IPS-20b (cell line): ENCODE measurements at regions not wholly inside any gene's neighbourhood (a gene's known extent, or its start where the extent isn't known, plus 50 kb on each side); places are given as distances from the start of the nearest gene placed in this dataset.
"Not testable (repeated sequence)": the region's sequence is repeated elsewhere in the genome, so short reads cannot be mapped to it uniquely, and the experiment has no call there.

Source experiments
- H3K27ac ChIP-seq: one replicate; pipeline ENCODE4 v1.5.1; 2013; ENCODE audit warnings: low read length
- H3K27me3 ChIP-seq: 2 replicates; pipeline ENCODE4 v1.6.1; 2013; ENCODE audit warnings: mild to moderate bottlenecking, low read length, inconsistent platforms; ENCODE audit not compliant: insufficient read depth
- H3K36me3 ChIP-seq: 2 replicates; pipeline ENCODE4 v1.6.1; 2013; ENCODE audit warnings: low read depth, mild to moderate bottlenecking, inconsistent platforms, low read length, moderate library complexity; ENCODE audit not compliant: insufficient read depth
- H3K4me1 ChIP-seq: 2 replicates; pipeline ENCODE4 v1.6.1; 2013; ENCODE audit warnings: mild to moderate bottlenecking, control low read depth, inconsistent platforms, low read length, moderate library complexity; ENCODE audit not compliant: insufficient read depth
- H3K4me3 ChIP-seq: 2 replicates; pipeline ENCODE4 v1.5.1; 2013; ENCODE audit warnings: mild to moderate bottlenecking, low read length, inconsistent platforms
- H3K9ac ChIP-seq: 2 replicates; pipeline ENCODE4 v1.6.1; 2013; ENCODE audit warnings: low read depth, mild to moderate bottlenecking, inconsistent platforms, low read length, moderate library complexity
- H3K9me3 ChIP-seq: 2 replicates; pipeline ENCODE4 v1.6.1; 2013; ENCODE audit warnings: mild to moderate bottlenecking, low read depth, low read length, inconsistent platforms; ENCODE audit not compliant: insufficient read depth

GRCh38 chr4:91653067-91653466 lies 650.7 kb upstream of the GRID2 start:
- no peak overlapping the region for H3K27ac ChIP-seq
- H3K4me1 ChIP-seq = no peaks in the 10 kb centered on the region
- H3K9me3 ChIP-seq = no peaks in the 10 kb centered on the region

GRCh38 chr4:91681091-91681490 lies 622.7 kb upstream of the GRID2 start:
- Histone ChIP-seq H3K27me3 (no peaks in the 10 kb centered on the region), H3K9me3 (no peaks in the 10 kb centered on the region), H3K36me3 (no peaks in the 10 kb centered on the region), H3K27ac (no peak overlapping the region), H3K9ac (no peak overlapping the region), H3K4me1 (no peaks in the 10 kb centered on the region), H3K4me3 (no peak overlapping the region)

More at GRCh38 chr4:91653067-91653466, 650.7 kb upstream of the GRID2 start:
- Histone ChIP-seq H3K9ac (no peak overlapping the region), H3K4me3 (no peak overlapping the region), H3K27me3 (no peaks in the 10 kb centered on the region), H3K36me3 (no peaks in the 10 kb centered on the region)

GRCh38 chr4:91681544-91681943 lies 622.2 kb upstream of the GRID2 start:
- H3K9ac ChIP-seq = no peak overlapping the region

GRCh38 chr4:91684955-91685354 lies 618.8 kb upstream of the GRID2 start:
- Histone ChIP-seq H3K36me3 (no peaks in the 10 kb centered on the region), H3K27me3 (no peaks in the 10 kb centered on the region), H3K27ac (no peak overlapping the region), H3K4me3 (no peak overlapping the region), H3K9ac (no peak overlapping the region), H3K4me1 (no peaks in the 10 kb centered on the region), H3K9me3 (no peaks in the 10 kb centered on the region; the same call in 1 of the 2 replicates)

More at GRCh38 chr4:91681544-91681943, 622.2 kb upstream of the GRID2 start:
- Histone ChIP-seq H3K4me1 (no peaks in the 10 kb centered on the region), H3K4me3 (no peak overlapping the region), H3K9me3 (no peaks in the 10 kb centered on the region), H3K36me3 (no peaks in the 10 kb centered on the region), H3K27ac (no peak overlapping the region), H3K27me3 (no peaks in the 10 kb centered on the region)

GRCh38 chr4:91688413-91688812 lies 615.4 kb upstream of the GRID2 start:
- no peak overlapping the region for H3K4me3 ChIP-seq
- no peak overlapping the region for H3K27ac ChIP-seq
- no peak overlapping the region for H3K9ac ChIP-seq
- H3K36me3 ChIP-seq = no peaks in the 10 kb centered on the region
- peaks cover 2% of the 10 kb centered on the region; the same call in 1 of the 2 replicates for H3K4me1 ChIP-seq
- H3K9me3 ChIP-seq = no peaks in the 10 kb centered on the region; the same call in 1 of the 2 replicates
- H3K27me3 ChIP-seq = no peaks in the 10 kb centered on the region

- peaks cover 15% of the 10 kb centered on the region for H3K9me3 ChIP-seq
- H3K27me3 ChIP-seq, H3K9ac ChIP-seq, H3K36me3 ChIP-seq, H3K27ac ChIP-seq, H3K4me3 ChIP-seq, H3K4me1 ChIP-seq: not testable (repeated sequence)
These were observed 604.1 kb upstream of the GRID2 start for GRCh38 chr4:91699691-91700090.

- Histone ChIP-seq H3K9ac (no peak overlapping the region), H3K9me3 (no peaks in the 10 kb centered on the region), H3K27ac (no peak overlapping the region), H3K36me3 (no peaks in the 10 kb centered on the region), H3K4me3 (no peak overlapping the region), H3K27me3 (no peaks in the 10 kb centered on the region), H3K4me1 (no peaks in the 10 kb centered on the region)
These were observed 573.9 kb upstream of the GRID2 start for GRCh38 chr4:91729851-91730250.

- Histone ChIP-seq H3K27ac (no peak overlapping the region), H3K27me3 (no peaks in the 10 kb centered on the region), H3K9ac (no peak overlapping the region), H3K9me3 (no peaks in the 10 kb centered on the region), H3K36me3 (no peaks in the 10 kb centered on the region), H3K4me3 (no peak overlapping the region), H3K4me1 (no peaks in the 10 kb centered on the region; the same call in 1 of the 2 replicates)
These were observed 569.1 kb upstream of the GRID2 start for GRCh38 chr4:91734682-91735081.

- H3K27me3 ChIP-seq, H3K36me3 ChIP-seq, H3K9ac ChIP-seq: not testable (repeated sequence)
These were observed 564.9 kb upstream of the GRID2 start for GRCh38 chr4:91738831-91739230.

GRCh38 chr4:91746551-91746950 lies 557.2 kb upstream of the GRID2 start:
- H3K4me3 ChIP-seq = no peak overlapping the region
- no peak overlapping the region for H3K9ac ChIP-seq
- no peaks in the 10 kb centered on the region for H3K36me3 ChIP-seq
- no peaks in the 10 kb centered on the region for H3K4me1 ChIP-seq
- H3K27me3 ChIP-seq = no peaks in the 10 kb centered on the region
- no peaks in the 10 kb centered on the region for H3K9me3 ChIP-seq
- no peak overlapping the region for H3K27ac ChIP-seq

More at GRCh38 chr4:91738831-91739230, 564.9 kb upstream of the GRID2 start:
- H3K9me3 ChIP-seq, H3K27ac ChIP-seq, H3K4me3 ChIP-seq, H3K4me1 ChIP-seq: not testable (repeated sequence)

GRCh38 chr4:91751961-91752360 lies 551.8 kb upstream of the GRID2 start:
- no peaks in the 10 kb centered on the region for H3K9me3 ChIP-seq
- no peak overlapping the region for H3K9ac ChIP-seq

GRCh38 chr4:91754716-91755115 lies 549.0 kb upstream of the GRID2 start:
- no peaks in the 10 kb centered on the region for H3K4me1 ChIP-seq
- no peaks in the 10 kb centered on the region for H3K36me3 ChIP-seq
- no peak overlapping the region for H3K9ac ChIP-seq
- H3K4me3 ChIP-seq = no peak overlapping the region
- no peaks in the 10 kb centered on the region for H3K27me3 ChIP-seq
- no peaks in the 10 kb centered on the region for H3K9me3 ChIP-seq
- no peak overlapping the region for H3K27ac ChIP-seq

More at GRCh38 chr4:91751961-91752360, 551.8 kb upstream of the GRID2 start:
- no peaks in the 10 kb centered on the region for H3K4me1 ChIP-seq
- no peaks in the 10 kb centered on the region for H3K36me3 ChIP-seq
- H3K4me3 ChIP-seq = no peak overlapping the region
- no peaks in the 10 kb centered on the region for H3K27me3 ChIP-seq
- no peak overlapping the region for H3K27ac ChIP-seq
